ENCODE measurements at regions not wholly inside any gene's neighbourhood (a gene's known extent, or its start where the extent isn't known, plus 50 kb on each side); places are given as distances from the start of the nearest gene placed in this dataset.

- Histone ChIP-seq H3K27ac (ENCODE audit: low read depth, low read length) (no peak overlapping the region), H3K4me1 (ENCODE audit: control insufficient read depth in 3 of 3, insufficient read depth in 3 of 3, low read length in 3 of 3) (peaks cover 4 to 9% (median 6%) of the 10 kb centered on the region in 3 donors), H3K9me3 (ENCODE audit: control insufficient read depth in 3 of 3, low read length in 3 of 3) (no peaks in the 10 kb centered on the region), H3K9ac (ENCODE audit: low read depth in 1 of 3, low read length in 3 of 3) (peak overlapping the region in 1 of 3 donors; percentile 33), H3K36me3 (ENCODE audit: control insufficient read depth in 3 of 3, insufficient read depth in 3 of 3, low read length in 3 of 3) (peaks cover 0 to 3% (median 0%) of the 10 kb centered on the region in 3 donors), H3K27me3 (ENCODE audit: control insufficient read depth in 3 of 3, insufficient read depth in 3 of 3, low read length in 3 of 3) (no peaks in the 10 kb centered on the region), H3K4me3 (ENCODE audit: low read length in 3 of 3) (no peak overlapping the region)
Measured at GRCh38 chr6:150681578-150682395, 82.1 kb downstream of the PLEKHG1 start.

- Histone ChIP-seq H3K36me3 (ENCODE audit: control insufficient read depth in 3 of 3, insufficient read depth in 3 of 3, low read length in 3 of 3) (no peaks in the 10 kb centered on the region), H3K27me3 (ENCODE audit: control insufficient read depth in 3 of 3, insufficient read depth in 3 of 3, low read length in 3 of 3) (no peaks in the 10 kb centered on the region), H3K27ac (ENCODE audit: low read depth, low read length) (peak overlapping the region; percentile 87), H3K4me3 (ENCODE audit: low read length in 3 of 3) (peak overlapping the region; percentile 27 to 61 (median 32)), H3K9me3 (ENCODE audit: control insufficient read depth in 3 of 3, low read length in 3 of 3) (no peaks in the 10 kb centered on the region), H3K4me1 (ENCODE audit: control insufficient read depth in 3 of 3, insufficient read depth in 3 of 3, low read length in 3 of 3) (peaks cover 4 to 10% (median 7%) of the 10 kb centered on the region in 3 donors), H3K9ac (ENCODE audit: low read depth in 1 of 3, low read length in 3 of 3) (no peak overlapping the region)
Measured at GRCh38 chr6:150683320-150683719, 83.6 kb downstream of the PLEKHG1 start.

- Histone ChIP-seq H3K27me3 (ENCODE audit: control insufficient read depth in 3 of 3, insufficient read depth in 3 of 3, low read length in 3 of 3) (no peaks in the 10 kb centered on the region), H3K27ac (ENCODE audit: low read depth, low read length) (peak overlapping the region; percentile 87), H3K9ac (ENCODE audit: low read depth in 1 of 3, low read length in 3 of 3) (peak overlapping the region in 2 of 3 donors; percentile 32 to 57), H3K9me3 (ENCODE audit: control insufficient read depth in 3 of 3, low read length in 3 of 3) (no peaks in the 10 kb centered on the region), H3K36me3 (ENCODE audit: control insufficient read depth in 3 of 3, insufficient read depth in 3 of 3, low read length in 3 of 3) (no peaks in the 10 kb centered on the region), H3K4me1 (ENCODE audit: control insufficient read depth in 3 of 3, insufficient read depth in 3 of 3, low read length in 3 of 3) (peaks cover 4 to 10% (median 7%) of the 10 kb centered on the region in 3 donors), H3K4me3 (ENCODE audit: low read length in 3 of 3) (peak overlapping the region; percentile 27 to 61 (median 32))
Measured at GRCh38 chr6:150684161-150684560, 84.5 kb downstream of the PLEKHG1 start.

GRCh38 chr6:150684714-150685459, 85.2 kb downstream of the PLEKHG1 start:
- peak overlapping the region in 1 of 3 donors; percentile 10 for H3K9ac ChIP-seq (ENCODE audit: low read depth in 1 of 3, low read length in 3 of 3)
- peak overlapping the region; percentile 87 for H3K27ac ChIP-seq (ENCODE audit: low read depth, low read length)

GRCh38 chr6:150685860-150686259, 86.2 kb downstream of the PLEKHG1 start:
- Histone ChIP-seq H3K27ac (ENCODE audit: low read depth, low read length) (peak overlapping the region; percentile 87), H3K36me3 (ENCODE audit: control insufficient read depth in 3 of 3, insufficient read depth in 3 of 3, low read length in 3 of 3) (no peaks in the 10 kb centered on the region), H3K27me3 (ENCODE audit: control insufficient read depth in 3 of 3, insufficient read depth in 3 of 3, low read length in 3 of 3) (no peaks in the 10 kb centered on the region), H3K9me3 (ENCODE audit: control insufficient read depth in 3 of 3, low read length in 3 of 3) (no peaks in the 10 kb centered on the region), H3K9ac (ENCODE audit: low read depth in 1 of 3, low read length in 3 of 3) (no peak overlapping the region), H3K4me1 (ENCODE audit: control insufficient read depth in 3 of 3, insufficient read depth in 3 of 3, low read length in 3 of 3) (peaks cover 4 to 10% (median 7%) of the 10 kb centered on the region in 3 donors), H3K4me3 (ENCODE audit: low read length in 3 of 3) (no peak overlapping the region)

More at GRCh38 chr6:150684714-150685459, 85.2 kb downstream of the PLEKHG1 start:
- no peaks in the 10 kb centered on the region for H3K36me3 ChIP-seq (ENCODE audit: control insufficient read depth in 3 of 3, insufficient read depth in 3 of 3, low read length in 3 of 3)
- H3K27me3 ChIP-seq (ENCODE audit: control insufficient read depth in 3 of 3, insufficient read depth in 3 of 3, low read length in 3 of 3): no peaks in the 10 kb centered on the region
- no peaks in the 10 kb centered on the region for H3K9me3 ChIP-seq (ENCODE audit: control insufficient read depth in 3 of 3, low read length in 3 of 3)
- H3K4me3 ChIP-seq (ENCODE audit: low read length in 3 of 3): peak overlapping the region in 1 of 3 donors; percentile 61
- H3K4me1 ChIP-seq (ENCODE audit: control insufficient read depth in 3 of 3, insufficient read depth in 3 of 3, low read length in 3 of 3): peaks cover 4 to 10% (median 7%) of the 10 kb centered on the region in 3 donors

GRCh38 chr6:150686566-150686965, 86.9 kb downstream of the PLEKHG1 start:
- H3K4me3 ChIP-seq (ENCODE audit: low read length in 3 of 3): no peak overlapping the region
- peak overlapping the region; percentile 87 for H3K27ac ChIP-seq (ENCODE audit: low read depth, low read length)
- no peaks in the 10 kb centered on the region for H3K36me3 ChIP-seq (ENCODE audit: control insufficient read depth in 3 of 3, insufficient read depth in 3 of 3, low read length in 3 of 3)
- no peaks in the 10 kb centered on the region for H3K27me3 ChIP-seq (ENCODE audit: control insufficient read depth in 3 of 3, insufficient read depth in 3 of 3, low read length in 3 of 3)
- peaks cover 4 to 10% (median 7%) of the 10 kb centered on the region in 3 donors for H3K4me1 ChIP-seq (ENCODE audit: control insufficient read depth in 3 of 3, insufficient read depth in 3 of 3, low read length in 3 of 3)
- no peak overlapping the region for H3K9ac ChIP-seq (ENCODE audit: low read depth in 1 of 3, low read length in 3 of 3)
- no peaks in the 10 kb centered on the region for H3K9me3 ChIP-seq (ENCODE audit: control insufficient read depth in 3 of 3, low read length in 3 of 3)

- no peaks in the 10 kb centered on the region for H3K27me3 ChIP-seq (ENCODE audit: control insufficient read depth in 3 of 3, insufficient read depth in 3 of 3, low read length in 3 of 3)
- H3K36me3 ChIP-seq (ENCODE audit: control insufficient read depth in 3 of 3, insufficient read depth in 3 of 3, low read length in 3 of 3): no peaks in the 10 kb centered on the region
- H3K4me1 ChIP-seq (ENCODE audit: control insufficient read depth in 3 of 3, insufficient read depth in 3 of 3, low read length in 3 of 3): peaks cover 0 to 9% (median 9%) of the 10 kb centered on the region in 3 donors
- no peak overlapping the region for H3K4me3 ChIP-seq (ENCODE audit: low read length in 3 of 3)
- no peaks in the 10 kb centered on the region for H3K9me3 ChIP-seq (ENCODE audit: control insufficient read depth in 3 of 3, low read length in 3 of 3)
- no peak overlapping the region for H3K9ac ChIP-seq (ENCODE audit: low read depth in 1 of 3, low read length in 3 of 3)
- H3K27ac ChIP-seq (ENCODE audit: low read depth, low read length): peak overlapping the region; percentile 87
Measured at GRCh38 chr6:150687508-150687907, 87.8 kb downstream of the PLEKHG1 start.

GRCh38 chr6:150689900-150690590, 90.4 kb downstream of the PLEKHG1 start:
- H3K27me3 ChIP-seq (ENCODE audit: control insufficient read depth in 3 of 3, insufficient read depth in 3 of 3, low read length in 3 of 3): no peaks in the 10 kb centered on the region
- no peak overlapping the region for H3K4me3 ChIP-seq (ENCODE audit: low read length in 3 of 3)
- H3K4me1 ChIP-seq (ENCODE audit: control insufficient read depth in 3 of 3, insufficient read depth in 3 of 3, low read length in 3 of 3): peaks cover 3 to 7% (median 6%) of the 10 kb centered on the region in 3 donors
- H3K36me3 ChIP-seq (ENCODE audit: control insufficient read depth in 3 of 3, insufficient read depth in 3 of 3, low read length in 3 of 3): no peaks in the 10 kb centered on the region
- no peaks in the 10 kb centered on the region for H3K9me3 ChIP-seq (ENCODE audit: control insufficient read depth in 3 of 3, low read length in 3 of 3)
- no peak overlapping the region for H3K27ac ChIP-seq (ENCODE audit: low read depth, low read length)
- H3K9ac ChIP-seq (ENCODE audit: low read depth in 1 of 3, low read length in 3 of 3): no peak overlapping the region

GRCh38 chr6:150690681-150691080, 91.0 kb downstream of the PLEKHG1 start:
- Histone ChIP-seq H3K36me3 (ENCODE audit: control insufficient read depth in 3 of 3, insufficient read depth in 3 of 3, low read length in 3 of 3) (no peaks in the 10 kb centered on the region), H3K4me1 (ENCODE audit: control insufficient read depth in 3 of 3, insufficient read depth in 3 of 3, low read length in 3 of 3) (peaks cover 3 to 6% (median 5%) of the 10 kb centered on the region in 3 donors), H3K27me3 (ENCODE audit: control insufficient read depth in 3 of 3, insufficient read depth in 3 of 3, low read length in 3 of 3) (no peaks in the 10 kb centered on the region), H3K9ac (ENCODE audit: low read depth in 1 of 3, low read length in 3 of 3) (no peak overlapping the region), H3K9me3 (ENCODE audit: control insufficient read depth in 3 of 3, low read length in 3 of 3) (no peaks in the 10 kb centered on the region), H3K4me3 (ENCODE audit: low read length in 3 of 3) (no peak overlapping the region), H3K27ac (ENCODE audit: low read depth, low read length) (no peak overlapping the region)
